Mucosa of descending colon (tissue), 3 donors: ENCODE measurements at regions not wholly inside any gene's neighbourhood (a gene's known extent, or its start where the extent isn't known, plus 50 kb on each side); places are given as distances from the start of the nearest gene placed in this dataset.

Experiments
- ATAC-seq: fragments of 200-7000 bp; cut with Tn5 transposase; one replicate; pipeline ENCODE4 v1.9.1; 2020; ENCODE audit warnings: mild to moderate bottlenecking, moderate library complexity
- DNase-seq, 3 donors: peaks; one replicate each; pipeline ENCODE4 v3.0.0-alpha.2; 2020
- H3K36me3 ChIP-seq: fragments of 200-600 bp; one replicate; pipeline ENCODE4 v1.8.0; 2021; ENCODE audit warnings: low read depth, mild to moderate bottlenecking
- H3K4me1 ChIP-seq: fragments of 200-600 bp; one replicate; pipeline ENCODE4 v1.8.0; 2021; ENCODE audit warnings: low read depth, mild to moderate bottlenecking
- H3K4me3 ChIP-seq: fragments of 200-600 bp; one replicate; pipeline ENCODE4 v1.8.0; 2021; ENCODE audit warnings: mild to moderate bottlenecking
- H3K9me3 ChIP-seq: fragments of 200-600 bp; one replicate; pipeline ENCODE4 v1.8.0; 2021; ENCODE audit warnings: mild to moderate bottlenecking
- CTCF ChIP-seq: fragments of 200-600 bp; IDR thresholded peaks from one replicate; pipeline ENCODE4 v1.8.0; 2022; ENCODE audit warnings: antibody characterized with exemption, mild to moderate bottlenecking
- intact Hi-C, 2 donors: fragments of 100-400 bp; cut with DNase I in 1 of 2; cut with micrococcal nuclease in 1 of 2; formaldehyde crosslinking; loops; one replicate each; pipeline versions ENCODE4 v1.11.0 to v1.11.1; 2022; cut with DNase I, micrococcal nuclease
- donor health status: DM: no; HTN: no; CAD: no; lungs with moderate emphysema.
- donor health status: DM: no; HTN: no; CAD: no.
- donor health status: DM: no; HTN: yes; CAD: no.

GRCh38 chr17:79263191-79263590 is 188.6 kb downstream of the ENGASE start:
- H3K36me3 ChIP-seq = no peaks in the 10 kb centered on the region
- no peaks in the 10 kb centered on the region for H3K9me3 ChIP-seq
- DNase-seq = no peak
- TF ChIP-seq CTCF = no peak
- intact Hi-C loops = no loop called here
- no peak for ATAC-seq
- no peak overlapping the region for H3K4me3 ChIP-seq
- no peaks in the 10 kb centered on the region for H3K4me1 ChIP-seq

DNA sequence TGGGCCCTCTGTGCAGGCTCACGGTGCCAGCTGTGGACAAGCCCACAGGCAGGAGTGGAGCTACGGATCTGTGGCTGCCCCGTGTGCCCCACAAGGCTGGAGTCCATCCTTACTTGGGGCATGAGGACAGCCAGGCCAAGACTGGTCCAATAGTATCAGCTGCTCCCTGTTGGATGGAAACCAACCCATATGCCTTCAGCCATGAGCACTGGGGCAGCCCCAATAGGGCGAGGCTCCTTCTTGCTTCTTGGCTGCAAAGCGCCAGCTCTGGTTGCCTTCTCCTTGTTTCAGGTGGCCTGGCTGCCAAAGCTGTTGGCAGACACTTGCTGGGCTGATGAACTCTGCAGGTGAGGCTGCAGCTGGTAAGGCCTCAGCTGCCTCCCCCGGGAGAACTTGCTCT is 188.0 kb downstream of the ENGASE start:
- no peak overlapping the region for H3K4me3 ChIP-seq
- DNase-seq (no peak), ATAC-seq (no peak)
- intact Hi-C loops = no loop called here
- no peaks in the 10 kb centered on the region for H3K4me1 ChIP-seq
- no peaks in the 10 kb centered on the region for H3K9me3 ChIP-seq
- H3K36me3 ChIP-seq = no peaks in the 10 kb centered on the region
- TF ChIP-seq CTCF = no peak

DNA sequence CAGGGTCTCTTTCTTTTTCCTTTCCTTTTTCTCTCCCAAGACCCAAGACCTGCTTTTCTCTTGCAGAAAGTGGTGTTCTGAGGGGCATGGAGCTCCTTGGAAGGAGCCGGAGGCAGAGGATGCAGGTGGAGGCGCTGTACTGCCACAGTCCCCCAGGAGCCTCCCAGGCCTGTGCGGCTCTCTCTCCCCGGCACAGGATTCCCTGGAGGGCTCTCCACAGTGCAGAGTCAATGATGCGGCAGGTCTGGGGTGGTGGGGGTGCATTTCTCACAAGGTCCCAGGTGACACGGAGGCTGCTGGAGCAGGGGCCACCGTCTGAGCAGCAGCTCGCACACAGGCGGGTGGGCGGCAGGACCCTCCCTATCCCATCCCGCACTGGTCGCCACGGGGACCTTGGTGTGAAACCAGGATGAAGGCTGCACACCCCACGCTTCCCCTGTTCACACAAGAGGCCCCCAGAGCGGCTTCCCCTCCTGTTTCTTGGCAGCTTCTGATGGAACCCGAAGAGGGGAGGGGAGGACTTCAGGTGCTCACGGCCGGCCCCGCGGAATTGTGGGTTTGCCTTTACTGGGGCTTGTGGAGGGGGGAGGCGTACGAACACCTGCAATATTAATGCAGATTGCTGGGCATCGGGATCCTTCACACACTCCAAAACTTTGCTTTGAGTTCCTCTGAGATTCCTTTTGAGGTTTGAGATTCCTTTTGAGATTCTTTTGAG is 186.9 kb downstream of the ENGASE start:
- intact Hi-C loops = no loop called here
- Histone ChIP-seq H3K9me3 (no peaks in the 10 kb centered on the region), H3K4me3 (no peak overlapping the region), H3K4me1 (no peaks in the 10 kb centered on the region), H3K36me3 (no peaks in the 10 kb centered on the region)
- ATAC-seq (no peak), DNase-seq (no peak)
- no peak for TF ChIP-seq CTCF

DNA sequence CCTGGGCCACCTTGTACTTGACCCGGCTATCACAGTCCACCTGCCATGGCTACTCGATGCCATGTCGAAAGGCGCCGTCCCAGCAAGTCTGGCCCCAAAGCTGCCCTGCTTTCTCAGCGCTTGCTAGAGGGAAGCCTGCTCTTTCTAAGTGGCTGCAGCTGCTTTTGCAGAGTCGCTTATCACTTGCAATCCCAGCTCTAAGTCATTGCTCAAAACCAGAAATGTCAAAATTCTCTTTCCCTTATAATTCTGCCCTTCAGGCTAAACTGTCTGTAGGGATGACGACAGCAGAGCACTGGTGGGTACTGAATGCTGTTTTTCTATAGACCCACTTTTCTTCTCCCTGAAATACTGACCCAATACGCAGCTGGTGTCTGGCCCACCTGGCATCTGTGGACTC is 184.2 kb downstream of the ENGASE start:
- TF ChIP-seq CTCF = no peak
- ATAC-seq (no peak), DNase-seq (no peak)
- H3K9me3 ChIP-seq = no peaks in the 10 kb centered on the region
- no peaks in the 10 kb centered on the region for H3K36me3 ChIP-seq
- no peak overlapping the region for H3K4me3 ChIP-seq
- intact Hi-C loops = no loop called here
- no peaks in the 10 kb centered on the region for H3K4me1 ChIP-seq

GRCh38 chr17:79258041-79258440 is 183.4 kb downstream of the ENGASE start:
- no peaks in the 10 kb centered on the region for H3K36me3 ChIP-seq
- ATAC-seq (no peak), DNase-seq (no peak)
- intact Hi-C loops = no loop called here
- no peak for TF ChIP-seq CTCF
- H3K4me3 ChIP-seq = no peak overlapping the region
- no peaks in the 10 kb centered on the region for H3K4me1 ChIP-seq
- no peaks in the 10 kb centered on the region for H3K9me3 ChIP-seq
